ENCODE measurements at regions not wholly inside any gene's neighbourhood (a gene's known extent, or its start where the extent isn't known, plus 50 kb on each side); places are given as distances from the start of the nearest gene placed in this dataset.
"Not testable (repeated sequence)": the region's sequence is repeated elsewhere in the genome, so short reads cannot be mapped to it uniquely, and the experiment has no call there.

DNA sequence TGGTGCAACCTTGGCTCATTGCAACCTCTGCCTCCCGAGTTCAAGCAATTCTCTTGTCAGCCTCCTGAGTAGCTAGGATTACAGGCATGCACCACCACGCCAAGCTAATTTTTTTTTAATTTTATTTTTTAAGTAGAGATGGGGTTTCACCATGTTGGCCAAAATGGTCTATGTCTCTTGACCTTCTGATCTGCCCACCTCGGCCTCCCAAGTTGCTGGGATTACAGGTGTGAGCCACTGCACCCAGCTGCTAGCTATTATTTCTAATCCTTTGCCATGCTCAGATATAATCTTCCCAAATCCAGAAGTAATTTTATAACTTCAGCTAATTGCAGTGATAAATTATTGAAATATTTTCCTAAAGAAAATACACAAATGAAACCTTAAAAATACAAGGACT is 305.1 kb upstream of the OR11H12 start:
- H3K9me3 ChIP-seq (ENCODE audit: control insufficient read depth in 1 of 2, low read length in 2 of 2); H3K4me3 ChIP-seq (ENCODE audit: low read length in 2 of 2); H3K27ac Mint-ChIP-seq; H3K4me3 Mint-ChIP-seq; H3K27ac ChIP-seq (ENCODE audit: low read depth, low read length); H3K36me3 Mint-ChIP-seq; CTCF ChIA-PET (ENCODE audit: partially characterized antibody); H3K27me3 Mint-ChIP-seq; DNase-seq; H3K27me3 ChIP-seq (ENCODE audit: insufficient read depth, low read length); POLR2A ChIA-PET (ENCODE audit: partially characterized antibody); H3K4me1 ChIP-seq (ENCODE audit: insufficient read depth, low read length); H3K9me3 Mint-ChIP-seq; intact Hi-C loops (cut with micrococcal nuclease); H3K36me3 ChIP-seq (ENCODE audit: insufficient read depth, low read length); H3K4me1 Mint-ChIP-seq: not testable (repeated sequence)

DNA sequence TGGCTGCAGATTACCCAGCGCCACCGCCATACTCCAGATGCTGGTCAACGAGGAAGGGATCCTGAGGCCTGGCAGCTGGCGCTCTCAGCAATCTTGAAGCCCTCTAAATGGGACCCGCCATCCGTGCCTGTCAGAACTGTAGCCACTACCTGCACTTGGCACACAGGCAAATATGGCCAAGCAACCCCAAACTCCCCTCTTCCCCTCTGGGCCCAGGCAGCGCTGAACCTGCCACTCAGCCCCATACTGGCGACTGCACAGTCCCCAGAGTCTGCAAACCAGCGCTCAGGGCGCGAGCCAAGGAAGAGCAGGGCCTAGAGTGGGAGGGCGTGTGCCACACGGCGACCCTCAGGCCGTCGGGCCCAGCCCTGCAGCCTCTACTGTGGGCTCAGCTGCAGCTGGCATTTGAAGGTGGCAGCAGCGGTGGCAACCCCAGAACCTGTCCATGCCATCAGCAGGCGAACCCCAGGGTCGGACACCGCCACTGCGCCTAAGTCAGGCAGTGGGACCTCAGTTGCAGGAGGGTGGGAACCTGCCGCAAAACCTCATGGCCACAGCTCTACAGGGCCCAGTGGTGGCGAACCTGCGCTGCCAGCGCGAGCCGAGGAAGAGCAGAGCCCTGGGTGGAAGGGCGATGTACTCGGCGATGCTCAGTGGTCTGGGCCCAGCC is 268.4 kb upstream of the OR11H12 start:
- H3K27me3 ChIP-seq (ENCODE audit: insufficient read depth, low read length); H3K36me3 ChIP-seq (ENCODE audit: insufficient read depth, low read length); DNase-seq; H3K27ac Mint-ChIP-seq; CTCF ChIA-PET (ENCODE audit: partially characterized antibody); H3K9me3 Mint-ChIP-seq; POLR2A ChIA-PET (ENCODE audit: partially characterized antibody); H3K4me1 ChIP-seq (ENCODE audit: insufficient read depth, low read length); H3K4me1 Mint-ChIP-seq; intact Hi-C loops (cut with micrococcal nuclease); H3K36me3 Mint-ChIP-seq; H3K4me3 Mint-ChIP-seq; H3K9me3 ChIP-seq (ENCODE audit: control insufficient read depth in 1 of 2, low read length in 2 of 2); H3K27ac ChIP-seq (ENCODE audit: low read depth, low read length); H3K4me3 ChIP-seq (ENCODE audit: low read length in 2 of 2); H3K27me3 Mint-ChIP-seq: not testable (repeated sequence)

DNA sequence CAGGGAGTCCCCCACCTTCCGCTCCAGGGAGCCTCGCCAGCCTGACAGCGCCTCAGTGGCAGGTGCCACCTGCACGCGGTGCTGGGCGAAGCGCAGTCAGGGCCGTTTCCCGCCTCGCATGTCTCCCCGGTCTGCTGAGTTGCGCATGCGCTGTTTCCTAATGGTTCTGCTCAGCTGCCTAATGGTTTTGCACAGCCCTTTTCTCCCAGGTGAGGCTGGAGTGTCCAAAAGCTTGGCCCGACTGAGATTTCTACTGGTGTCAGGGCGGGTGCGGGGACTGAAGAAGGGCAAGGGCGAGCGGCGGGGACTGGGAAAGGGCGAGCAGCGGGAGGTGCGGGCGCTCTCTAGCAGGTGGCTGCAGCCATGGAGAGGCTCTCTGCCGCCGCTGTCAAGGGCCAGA is 267.6 kb upstream of the OR11H12 start:
- H3K27ac ChIP-seq (ENCODE audit: low read depth, low read length); H3K4me3 Mint-ChIP-seq; H3K27ac Mint-ChIP-seq; H3K4me1 Mint-ChIP-seq; POLR2A ChIA-PET (ENCODE audit: partially characterized antibody); H3K9me3 Mint-ChIP-seq; CTCF ChIA-PET (ENCODE audit: partially characterized antibody); H3K9me3 ChIP-seq (ENCODE audit: control insufficient read depth in 1 of 2, low read length in 2 of 2); intact Hi-C loops (cut with micrococcal nuclease); H3K36me3 Mint-ChIP-seq; H3K27me3 ChIP-seq (ENCODE audit: insufficient read depth, low read length); H3K4me1 ChIP-seq (ENCODE audit: insufficient read depth, low read length); H3K4me3 ChIP-seq (ENCODE audit: low read length in 2 of 2); H3K27me3 Mint-ChIP-seq; H3K36me3 ChIP-seq (ENCODE audit: insufficient read depth, low read length): not testable (repeated sequence)
- peak in 1 of 5 donors; percentile 36 for DNase-seq

DNA sequence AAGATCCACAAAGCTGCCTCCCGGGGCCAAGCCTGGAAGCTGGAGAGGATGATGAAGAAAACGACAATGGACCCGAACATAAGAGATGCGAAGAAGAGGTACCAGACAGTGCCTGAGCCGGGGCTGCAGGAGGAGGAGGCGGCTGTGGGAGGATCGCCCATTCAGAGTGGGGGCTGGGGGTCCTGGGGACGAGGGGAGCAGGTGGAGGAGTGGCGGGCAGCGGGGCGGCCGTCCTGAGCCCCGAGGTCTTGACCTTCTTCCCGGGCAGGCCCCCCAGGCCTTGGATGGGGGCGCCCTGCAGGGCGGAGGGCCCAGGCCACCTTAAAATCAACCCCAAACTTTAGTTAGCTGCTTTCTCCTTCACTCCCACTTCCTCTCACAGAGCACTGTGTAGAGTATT is 267.1 kb upstream of the OR11H12 start:
- H3K4me3 Mint-ChIP-seq; intact Hi-C loops (cut with micrococcal nuclease); H3K4me3 ChIP-seq (ENCODE audit: low read length in 2 of 2); H3K36me3 Mint-ChIP-seq; H3K27ac ChIP-seq (ENCODE audit: low read depth, low read length); H3K27ac Mint-ChIP-seq; H3K27me3 ChIP-seq (ENCODE audit: insufficient read depth, low read length); DNase-seq; H3K4me1 ChIP-seq (ENCODE audit: insufficient read depth, low read length); H3K4me1 Mint-ChIP-seq; H3K9me3 Mint-ChIP-seq; H3K27me3 Mint-ChIP-seq; POLR2A ChIA-PET (ENCODE audit: partially characterized antibody); H3K36me3 ChIP-seq (ENCODE audit: insufficient read depth, low read length); H3K9me3 ChIP-seq (ENCODE audit: control insufficient read depth in 1 of 2, low read length in 2 of 2); CTCF ChIA-PET (ENCODE audit: partially characterized antibody): not testable (repeated sequence)

Measured in CD4-positive, alpha-beta memory T cell (primary cell).